GM18909 (cell line): ENCODE measurements at regions not wholly inside any gene's neighbourhood (a gene's known extent, or its start where the extent isn't known, plus 50 kb on each side); places are given as distances from the start of the nearest gene placed in this dataset.

Experiments
- ATAC-seq: cut with Tn5 transposase; IDR thresholded peaks from one replicate; pipeline ENCODE4 v1.9.1; 2021; ENCODE audit warnings: mild to moderate bottlenecking; ENCODE audit not compliant: unreplicated experiment, poor library complexity

GRCh38 chr4:173862754-173863153, 332.7 kb upstream of the HAND2 start:
- no peak for ATAC-seq

- ATAC-seq: no peak
These were observed 330.1 kb upstream of the HAND2 start for GRCh38 chr4:173860094-173860493.

- no peak for ATAC-seq
These were observed 329.2 kb upstream of the HAND2 start for GRCh38 chr4:173859091-173859713.

- ATAC-seq: no peak
These were observed 328.4 kb upstream of the HAND2 start for GRCh38 chr4:173858471-173858870.

- no peak for ATAC-seq
These were observed 327.8 kb upstream of the HAND2 start for GRCh38 chr4:173857828-173858227.

DNA sequence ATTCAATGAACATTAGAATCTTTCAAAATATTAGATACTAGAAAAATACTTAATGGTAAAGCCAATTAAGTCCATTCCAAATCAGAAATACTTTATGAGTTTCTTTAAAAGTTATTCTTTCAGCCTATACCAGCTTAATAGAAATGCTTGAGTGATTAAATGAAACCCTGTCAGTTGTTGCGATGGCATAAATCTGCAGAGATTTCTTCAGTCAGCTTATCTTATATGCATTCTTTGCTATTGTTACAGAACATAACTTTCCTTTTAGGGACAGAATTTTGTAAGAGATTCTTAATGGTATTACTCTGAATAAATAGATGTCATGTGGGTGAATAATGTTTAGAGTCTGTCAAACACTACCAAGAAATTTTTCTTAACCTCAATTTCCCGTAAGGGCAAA, 325.0 kb upstream of the HAND2 start:
- ATAC-seq: no peak

GRCh38 chr4:173852775-173853174, 322.7 kb upstream of the HAND2 start:
- no peak for ATAC-seq

- ATAC-seq: no peak
These were observed 315.6 kb upstream of the HAND2 start for GRCh38 chr4:173845580-173845979.

DNA sequence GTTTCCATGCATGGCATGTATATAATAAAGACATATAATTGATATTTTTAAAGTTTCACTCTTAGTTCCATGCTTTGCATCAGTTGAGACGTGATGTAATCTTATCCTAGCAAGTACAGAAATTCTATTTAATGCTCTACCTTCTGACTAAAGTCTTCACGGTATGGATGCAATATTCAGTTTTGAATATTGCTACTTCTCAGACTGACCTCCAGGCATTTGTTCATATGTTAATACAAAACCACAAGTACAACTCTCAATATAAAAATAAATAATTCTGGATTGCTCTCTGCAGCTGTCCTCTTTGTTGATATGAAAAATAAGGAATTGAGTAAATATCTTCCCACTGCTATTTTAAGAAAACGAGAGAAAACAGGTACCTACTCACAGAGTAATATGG, 309.8 kb upstream of the HAND2 start:
- ATAC-seq: no peak

GRCh38 chr4:173837517-173837916, 307.5 kb upstream of the HAND2 start:
- no peak for ATAC-seq

DNA sequence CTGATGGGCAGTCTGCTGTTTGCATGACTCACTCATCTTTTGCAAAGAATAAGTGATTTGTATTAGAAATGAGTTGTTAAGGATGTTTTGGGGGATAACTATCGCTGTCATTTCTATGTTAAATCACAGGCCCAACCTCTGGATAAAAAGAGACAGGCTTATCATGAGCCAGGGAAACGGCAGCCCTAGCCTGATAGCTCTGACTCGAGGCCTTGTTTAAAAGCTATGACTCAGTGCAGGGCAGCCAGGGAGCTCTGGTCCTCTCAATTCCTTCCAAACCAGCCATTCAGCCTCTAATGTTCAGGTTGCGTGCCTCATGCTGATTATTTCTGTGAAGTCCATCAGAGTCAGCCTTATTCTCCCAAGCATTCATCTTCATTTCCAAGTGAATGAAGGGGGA, 305.9 kb upstream of the HAND2 start:
- ATAC-seq: no peak

- no peak for ATAC-seq
These were observed 304.1 kb upstream of the HAND2 start for GRCh38 chr4:173834151-173834550.

DNA sequence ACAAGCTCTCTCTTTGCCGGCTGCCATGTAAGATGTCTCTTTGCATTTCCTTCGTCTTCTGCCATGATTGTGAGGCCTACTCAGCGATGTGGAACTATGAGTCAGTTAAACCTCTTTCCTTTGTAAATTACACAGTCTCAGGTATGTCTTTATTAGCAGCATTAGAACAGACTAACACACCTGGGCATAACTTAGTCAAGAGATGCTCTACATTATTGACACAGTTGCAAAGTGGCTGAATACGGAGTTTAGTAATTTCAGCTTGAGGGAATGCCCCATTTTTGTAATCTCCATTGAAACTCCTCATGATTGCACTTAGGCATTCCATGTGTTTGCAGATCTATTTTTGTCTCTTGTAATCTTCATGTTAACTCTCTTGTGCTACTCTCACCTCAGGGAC, 299.5 kb upstream of the HAND2 start:
- no peak for ATAC-seq

DNA sequence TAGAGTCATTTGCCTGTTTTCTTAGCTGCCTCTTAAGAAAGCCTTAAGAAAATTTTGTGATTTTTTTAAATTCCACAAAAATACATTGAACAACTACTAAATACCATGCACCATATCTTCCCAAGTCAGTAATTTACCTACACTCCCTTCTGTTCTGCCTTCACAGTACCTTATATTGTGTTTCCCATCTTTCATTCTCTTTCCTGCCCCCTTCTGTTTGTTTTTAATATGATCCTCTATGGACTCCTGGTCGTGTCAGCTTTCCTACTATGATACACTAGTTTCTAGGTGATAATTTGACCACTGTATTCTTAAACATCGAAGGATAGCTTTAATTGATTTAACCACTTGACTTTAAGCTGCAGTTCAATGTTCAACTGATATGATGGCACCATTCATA, 297.7 kb upstream of the HAND2 start:
- ATAC-seq: no peak

DNA sequence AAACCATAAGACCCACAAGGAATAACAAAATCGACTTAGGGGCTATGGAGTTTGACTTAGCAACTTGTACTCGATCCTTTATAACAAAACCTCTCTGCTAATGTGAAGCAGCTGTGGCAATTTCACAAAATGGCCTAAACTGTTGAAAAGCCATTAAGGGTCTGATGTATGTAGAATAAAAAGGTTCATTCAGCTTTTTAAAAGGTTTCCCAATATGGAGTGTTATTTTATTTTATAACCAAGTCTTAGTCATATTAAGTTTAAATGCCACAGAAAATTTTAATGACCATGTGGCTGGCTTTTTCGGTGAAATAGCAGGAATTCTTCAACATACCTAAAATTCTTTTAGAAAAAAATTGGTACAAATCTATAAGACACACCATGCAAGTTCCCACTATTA, 291.8 kb upstream of the HAND2 start:
- no peak for ATAC-seq

DNA sequence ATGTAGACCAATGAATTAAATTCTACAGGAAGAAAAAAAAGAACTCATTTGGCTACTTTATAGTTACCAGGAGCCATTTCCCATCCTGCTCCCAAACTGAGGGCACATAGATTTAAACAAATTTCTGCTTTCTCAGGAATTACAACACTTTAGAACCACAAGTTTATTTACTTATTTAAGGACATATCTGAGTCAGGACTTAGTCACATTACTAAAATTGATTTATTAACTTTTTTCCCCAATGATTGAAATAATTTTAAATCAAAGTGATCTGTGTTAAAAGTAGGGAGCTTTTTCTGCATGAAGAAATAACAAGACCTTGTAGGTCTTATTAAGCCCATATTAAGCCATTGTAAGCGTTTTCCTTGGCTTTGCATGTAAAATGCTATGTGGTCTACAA, 291.0 kb upstream of the HAND2 start:
- no peak for ATAC-seq

- ATAC-seq: no peak
These were observed 277.3 kb upstream of the HAND2 start for GRCh38 chr4:173807347-173807746.

- no peak for ATAC-seq
These were observed 275.9 kb upstream of the HAND2 start for GRCh38 chr4:173805884-173806283.

- no peak for ATAC-seq
These were observed 272.6 kb upstream of the HAND2 start for GRCh38 chr4:173802662-173803022.

DNA sequence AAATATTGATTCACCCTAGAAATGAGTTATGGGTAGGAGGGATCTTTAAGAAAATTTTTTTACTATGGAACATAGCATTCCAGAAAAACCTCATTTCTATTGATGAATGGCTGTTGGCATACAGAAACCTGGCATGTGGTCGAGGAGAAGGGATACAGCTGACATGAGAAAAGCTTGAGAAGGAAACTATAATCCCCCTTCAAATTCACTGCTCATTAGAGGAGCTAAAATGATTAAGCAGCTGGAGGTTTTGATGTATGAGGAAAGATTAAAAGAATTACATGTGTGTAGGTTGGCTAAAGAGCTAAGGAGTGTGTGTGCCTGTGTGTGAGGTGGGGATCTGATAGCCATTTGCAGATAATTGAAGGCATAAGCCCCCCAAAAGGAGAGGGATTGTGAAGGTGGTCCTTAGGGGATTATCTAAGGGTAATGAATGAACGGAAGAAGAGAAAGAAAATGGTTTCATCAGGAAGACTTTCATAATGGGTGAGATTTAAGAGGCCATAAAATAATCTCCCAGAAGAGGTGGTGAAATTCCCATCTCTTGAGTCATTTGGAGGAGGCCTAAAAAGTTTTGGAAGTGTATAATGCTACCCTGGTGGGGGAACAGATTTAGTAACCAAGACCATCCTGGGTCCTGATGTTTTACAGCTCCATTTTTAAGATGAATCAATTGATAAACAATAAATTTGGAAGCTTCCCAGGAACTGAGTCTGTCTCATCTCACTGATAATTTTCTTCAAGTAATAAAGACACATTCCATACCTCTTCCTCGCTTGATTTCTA, 272.0 kb upstream of the HAND2 start:
- ATAC-seq: no peak

DNA sequence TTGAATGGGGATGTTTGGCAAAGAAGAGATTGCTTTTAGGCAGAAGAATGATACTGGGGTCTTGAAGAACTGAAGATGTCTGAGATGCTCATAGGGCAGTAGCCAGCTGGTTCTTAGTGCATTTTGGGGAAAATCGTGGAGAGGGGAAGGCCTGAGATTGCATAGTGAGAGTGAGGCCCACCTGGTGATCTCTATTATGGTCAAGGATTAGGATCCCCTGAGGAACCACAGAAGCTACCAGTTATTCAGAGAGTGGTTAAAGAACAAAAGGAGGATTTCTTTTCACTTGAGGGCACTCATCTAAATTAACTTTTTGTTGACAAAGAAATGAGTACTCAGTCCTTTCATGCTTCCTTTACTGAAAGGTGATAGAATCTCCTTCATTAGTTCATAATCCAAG, 271.3 kb upstream of the HAND2 start:
- no peak for ATAC-seq

GRCh38 chr4:173797296-173797695, 267.3 kb upstream of the HAND2 start:
- ATAC-seq: no peak
